ENCODE measurements at regions not wholly inside any gene's neighbourhood (a gene's known extent, or its start where the extent isn't known, plus 50 kb on each side); places are given as distances from the start of the nearest gene placed in this dataset.

DNA sequence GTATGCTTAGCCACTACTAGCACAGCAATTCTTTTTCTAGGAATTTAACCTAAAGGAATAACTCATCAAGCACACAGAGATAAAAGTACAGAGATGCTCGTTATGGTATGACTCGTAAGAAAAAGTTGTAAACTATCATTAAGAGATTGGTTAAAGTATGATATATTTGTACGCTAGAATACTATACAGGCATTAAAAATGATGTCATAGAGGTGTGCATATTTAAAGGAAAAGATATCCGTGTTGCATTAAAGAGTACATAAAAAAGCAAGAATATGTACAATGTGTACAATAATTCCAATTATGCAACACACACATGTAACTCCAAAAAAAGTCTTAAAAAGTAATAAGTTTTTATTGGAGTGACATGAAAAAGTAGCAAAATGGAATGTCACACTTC, 54.5 kb upstream of the PALM2AKAP2 start:
- TF ChIP-seq, protein P1, sequence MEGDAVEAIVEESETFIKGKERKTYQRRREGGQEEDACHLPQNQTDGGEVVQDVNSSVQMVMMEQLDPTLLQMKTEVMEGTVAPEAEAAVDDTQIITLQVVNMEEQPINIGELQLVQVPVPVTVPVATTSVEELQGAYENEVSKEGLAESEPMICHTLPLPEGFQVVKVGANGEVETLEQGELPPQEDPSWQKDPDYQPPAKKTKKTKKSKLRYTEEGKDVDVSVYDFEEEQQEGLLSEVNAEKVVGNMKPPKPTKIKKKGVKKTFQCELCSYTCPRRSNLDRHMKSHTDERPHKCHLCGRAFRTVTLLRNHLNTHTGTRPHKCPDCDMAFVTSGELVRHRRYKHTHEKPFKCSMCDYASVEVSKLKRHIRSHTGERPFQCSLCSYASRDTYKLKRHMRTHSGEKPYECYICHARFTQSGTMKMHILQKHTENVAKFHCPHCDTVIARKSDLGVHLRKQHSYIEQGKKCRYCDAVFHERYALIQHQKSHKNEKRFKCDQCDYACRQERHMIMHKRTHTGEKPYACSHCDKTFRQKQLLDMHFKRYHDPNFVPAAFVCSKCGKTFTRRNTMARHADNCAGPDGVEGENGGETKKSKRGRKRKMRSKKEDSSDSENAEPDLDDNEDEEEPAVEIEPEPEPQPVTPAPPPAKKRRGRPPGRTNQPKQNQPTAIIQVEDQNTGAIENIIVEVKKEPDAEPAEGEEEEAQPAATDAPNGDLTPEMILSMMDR (IDR thresholded peaks at IDR 0.05) = no peak
- no peak for TF ChIP-seq POLR2A (IDR thresholded peaks at IDR 0.05)
